GM23248 (cell line): ENCODE measurements at regions not wholly inside any gene's neighbourhood (a gene's known extent, or its start where the extent isn't known, plus 50 kb on each side); places are given as distances from the start of the nearest gene placed in this dataset.

Experiments
- DNase-seq: peaks from one replicate; pipeline ENCODE4 v3.0.0-alpha.2; 2015
- H2AFZ ChIP-seq: fragments of 200-600 bp; sonication (generic); 2 replicates; pipeline ENCODE4 v1.6.1; 2016; ENCODE audit warnings: antibody characterized with exemption
- H3F3A ChIP-seq: fragments of 200-600 bp; sonication (generic); 2 replicates; pipeline ENCODE4 v1.6.1; 2016; ENCODE audit warnings: mild to moderate bottlenecking, antibody characterized with exemption, mixed run types; ENCODE audit not compliant: insufficient read depth
- H3K27ac ChIP-seq: fragments of 200-600 bp; sonication (generic); 2 replicates; pipeline ENCODE4 v1.5.1; 2016; ENCODE audit warnings: mild to moderate bottlenecking
- H3K27me3 ChIP-seq: fragments of 200-600 bp; sonication (generic); replicated peaks from 2 replicates; pipeline ENCODE4 v1.6.1; 2016; ENCODE audit warnings: mild to moderate bottlenecking; ENCODE audit not compliant: insufficient read depth
- H3K36me3 ChIP-seq: fragments of 200-600 bp; sonication (generic); 2 replicates; pipeline ENCODE4 v1.6.1; 2016; ENCODE audit warnings: low read depth, mild to moderate bottlenecking
- H3K4me1 ChIP-seq: fragments of 200-600 bp; sonication (generic); 2 replicates; pipeline ENCODE4 v1.6.1; 2016; ENCODE audit warnings: mild to moderate bottlenecking; ENCODE audit not compliant: insufficient read depth
- H3K4me2 ChIP-seq: fragments of 200-600 bp; sonication (generic); one replicate; pipeline ENCODE4 v1.6.1; 2016; ENCODE audit warnings: mild to moderate bottlenecking; ENCODE audit not compliant: unreplicated experiment
- H3K4me3 ChIP-seq: fragments of 200-600 bp; sonication (generic); 2 replicates; pipeline ENCODE4 v1.5.1; 2016; ENCODE audit warnings: mild to moderate bottlenecking
- H3K79me2 ChIP-seq: fragments of 200-600 bp; sonication (generic); 2 replicates; pipeline ENCODE4 v1.6.1; 2016; ENCODE audit warnings: mild to moderate bottlenecking; ENCODE audit not compliant: insufficient read depth
- H3K9ac ChIP-seq: fragments of 200-600 bp; sonication (generic); 2 replicates; pipeline ENCODE4 v1.6.1; 2016; ENCODE audit warnings: mild to moderate bottlenecking
- H3K9me2 ChIP-seq: fragments of 200-600 bp; sonication (generic); 2 replicates; pipeline ENCODE4 v1.6.1; 2016; ENCODE audit warnings: mixed run types, mild to moderate bottlenecking, moderate library complexity; ENCODE audit not compliant: insufficient read depth
- H3K9me3 ChIP-seq: fragments of 200-600 bp; sonication (generic); one replicate; pipeline ENCODE4 v1.6.1; 2017; ENCODE audit warnings: low read depth
- H4K20me1 ChIP-seq: fragments of 200-600 bp; sonication (generic); 2 replicates; pipeline ENCODE4 v1.6.0; 2016; ENCODE audit not compliant: insufficient read depth
- EZH2 ChIP-seq: fragments of 200-600 bp; sonication (generic); IDR thresholded peaks from 2 replicates; pipeline ENCODE4 v1.6.1; 2018; ENCODE audit warnings: antibody characterized with exemption, mild to moderate bottlenecking; ENCODE audit not compliant: insufficient read depth, poor library complexity, severe bottlenecking
- EZH2phosphoT487 ChIP-seq: fragments of 200-600 bp; sonication (generic); IDR thresholded peaks from 2 replicates; pipeline ENCODE4 v1.6.1; 2018; ENCODE audit warnings: antibody characterized with exemption, moderate library complexity, mild to moderate bottlenecking, low read depth; ENCODE audit not compliant: insufficient read depth
- WGBS, 2 experiments: methylation state at CpG; one replicate each; pipeline ENCODE4 v1.1.6; 2015 to 2017; ENCODE audit warnings: low lambda C conversion rate in 2 of 2, low coverage in 1 of 2; ENCODE audit errors: missing lambda C conversion rate in 2 of 2; 5-methylcytosine and 5-hydroxymethylcytosine counted together
- in situ Hi-C: fragments of 300-500 bp; cut with MboI; formaldehyde crosslinking; loops from 2 replicates; pipeline ENCODE4 v1.15.0; 2020

- Histone ChIP-seq H3K9me3 (no peaks in the 10 kb centered on the region), H3K79me2 (no peaks in the 10 kb centered on the region), H3K4me3 (no peak overlapping the region), H4K20me1 (no peaks in the 10 kb centered on the region), H3K9ac (no peak overlapping the region), H3K36me3 (no peaks in the 10 kb centered on the region), H3K27ac (no peak overlapping the region), H3K4me2 (no peak overlapping the region), H3K27me3 (peaks cover 68% of the 10 kb centered on the region), H3F3A (no peaks in the 10 kb centered on the region), H2AFZ (no peak overlapping the region), H3K4me1 (no peaks in the 10 kb centered on the region), H3K9me2 (no peaks in the 10 kb centered on the region)
- DNase-seq, result no peak
- 54 to 55% methylated on average over 39 of the region's 39 CpGs for WGBS, 2 experiments
- in situ Hi-C loops, result no loop called here
- no peak for TF ChIP-seq EZH2phosphoT487
- no peak for TF ChIP-seq EZH2
Measured at GRCh38 chr10:2935647-2936386, 131.5 kb upstream of the PFKP start.

GRCh38 chr10:2933924-2934323, 133.4 kb upstream of the PFKP start:
- no peak overlapping the region for H3K4me3 ChIP-seq
- no peak overlapping the region for H2AFZ ChIP-seq
- no peak overlapping the region for H3K4me2 ChIP-seq
- H3K79me2 ChIP-seq, result no peaks in the 10 kb centered on the region
- no peak overlapping the region for H3K9ac ChIP-seq
- no peak for DNase-seq
- in situ Hi-C loops, result no loop called here
- H3K9me3 ChIP-seq, result no peaks in the 10 kb centered on the region
- H3K4me1 ChIP-seq, result no peaks in the 10 kb centered on the region
- H4K20me1 ChIP-seq, result no peaks in the 10 kb centered on the region
- no peaks in the 10 kb centered on the region for H3F3A ChIP-seq
- peaks cover 57% of the 10 kb centered on the region for H3K27me3 ChIP-seq
- no peaks in the 10 kb centered on the region for H3K9me2 ChIP-seq
- no peak for TF ChIP-seq EZH2phosphoT487
- no peak for TF ChIP-seq EZH2
- WGBS, 2 experiments, result 64 to 73% methylated on average over 7 of the region's 7 CpGs
- H3K27ac ChIP-seq, result no peak overlapping the region
- no peaks in the 10 kb centered on the region for H3K36me3 ChIP-seq

GRCh38 chr10:2933519-2933918, 133.8 kb upstream of the PFKP start:
- 45 to 51% methylated on average over 3 of the region's 3 CpGs for WGBS, 2 experiments
- H3K4me2 ChIP-seq, result no peak overlapping the region
- in situ Hi-C loops, result no loop called here
- no peak overlapping the region for H3K27ac ChIP-seq
- no peaks in the 10 kb centered on the region for H3K4me1 ChIP-seq
- no peaks in the 10 kb centered on the region for H3K36me3 ChIP-seq
- H3K79me2 ChIP-seq, result no peaks in the 10 kb centered on the region
- H3K4me3 ChIP-seq, result no peak overlapping the region
- no peak for DNase-seq
- no peak for TF ChIP-seq EZH2phosphoT487
- TF ChIP-seq EZH2, result no peak
- H4K20me1 ChIP-seq, result no peaks in the 10 kb centered on the region
- H3K27me3 ChIP-seq, result peaks cover 61% of the 10 kb centered on the region
- H3K9ac ChIP-seq, result no peak overlapping the region
- no peak overlapping the region for H2AFZ ChIP-seq
- H3F3A ChIP-seq, result no peaks in the 10 kb centered on the region
- H3K9me3 ChIP-seq, result no peaks in the 10 kb centered on the region
- no peaks in the 10 kb centered on the region for H3K9me2 ChIP-seq

DNA sequence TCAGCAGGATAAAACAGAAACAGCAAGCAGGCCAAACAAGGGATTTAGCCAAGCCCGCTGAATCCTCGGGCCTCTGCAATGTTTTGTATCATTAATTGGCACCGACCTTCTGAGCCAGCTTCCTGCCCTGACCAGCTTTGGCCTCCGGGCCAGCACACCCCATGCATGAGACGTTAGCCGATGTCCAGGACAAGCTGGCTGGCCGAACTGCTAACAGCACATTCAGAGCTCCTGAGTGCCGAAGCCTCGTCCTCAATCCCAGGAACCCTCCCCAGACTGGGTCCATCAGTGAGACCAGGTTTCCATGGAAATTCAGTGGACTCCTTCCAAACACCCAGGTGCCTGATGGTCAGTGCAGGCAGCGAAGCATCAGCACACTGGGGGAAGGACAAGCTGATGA, 134.3 kb upstream of the PFKP start:
- TF ChIP-seq EZH2phosphoT487 (no peak), EZH2 (no peak)

More for the DNA sequence above, 134.3 kb upstream of the PFKP start:
- Histone ChIP-seq H3K27ac (no peak overlapping the region), H3K9me2 (no peaks in the 10 kb centered on the region), H4K20me1 (no peaks in the 10 kb centered on the region), H3K4me3 (no peak overlapping the region), H3K9me3 (no peaks in the 10 kb centered on the region), H3K36me3 (no peaks in the 10 kb centered on the region), H3K4me1 (no peaks in the 10 kb centered on the region), H3K4me2 (no peak overlapping the region), H2AFZ (no peak overlapping the region), H3K79me2 (no peaks in the 10 kb centered on the region), H3K27me3 (peaks cover 63% of the 10 kb centered on the region), H3F3A (no peaks in the 10 kb centered on the region), H3K9ac (no peak overlapping the region)
- in situ Hi-C loops, result no loop called here
- DNase-seq, result no peak
- 73 to 85% methylated on average over 10 of the region's 10 CpGs for WGBS, 2 experiments
